ENCODE measurements at regions not wholly inside any gene's neighbourhood (a gene's known extent, or its start where the extent isn't known, plus 50 kb on each side); places are given as distances from the start of the nearest gene placed in this dataset.

DNA sequence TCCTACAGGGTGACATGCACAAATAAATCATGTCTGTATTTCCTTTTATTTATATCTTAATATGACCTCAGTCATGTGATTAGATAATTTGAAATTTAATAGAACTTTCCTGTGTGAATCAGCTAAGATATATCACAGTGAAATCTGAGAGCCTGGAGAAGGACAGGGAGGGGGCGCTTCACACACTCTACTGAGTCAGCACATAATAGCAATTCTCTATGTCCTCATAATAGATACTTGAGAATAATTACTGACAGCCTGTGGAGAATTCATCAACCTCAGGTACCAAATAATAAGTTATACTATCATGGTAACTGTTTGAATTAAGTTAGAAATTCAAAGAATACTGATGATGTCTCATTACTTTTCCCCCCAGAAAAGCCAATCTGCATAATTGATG lies 98.0 kb upstream of the SLC10A2 start:
- no peak for DNase-seq (ENCODE audit: low read depth)
- TF ChIP-seq, protein P1, sequence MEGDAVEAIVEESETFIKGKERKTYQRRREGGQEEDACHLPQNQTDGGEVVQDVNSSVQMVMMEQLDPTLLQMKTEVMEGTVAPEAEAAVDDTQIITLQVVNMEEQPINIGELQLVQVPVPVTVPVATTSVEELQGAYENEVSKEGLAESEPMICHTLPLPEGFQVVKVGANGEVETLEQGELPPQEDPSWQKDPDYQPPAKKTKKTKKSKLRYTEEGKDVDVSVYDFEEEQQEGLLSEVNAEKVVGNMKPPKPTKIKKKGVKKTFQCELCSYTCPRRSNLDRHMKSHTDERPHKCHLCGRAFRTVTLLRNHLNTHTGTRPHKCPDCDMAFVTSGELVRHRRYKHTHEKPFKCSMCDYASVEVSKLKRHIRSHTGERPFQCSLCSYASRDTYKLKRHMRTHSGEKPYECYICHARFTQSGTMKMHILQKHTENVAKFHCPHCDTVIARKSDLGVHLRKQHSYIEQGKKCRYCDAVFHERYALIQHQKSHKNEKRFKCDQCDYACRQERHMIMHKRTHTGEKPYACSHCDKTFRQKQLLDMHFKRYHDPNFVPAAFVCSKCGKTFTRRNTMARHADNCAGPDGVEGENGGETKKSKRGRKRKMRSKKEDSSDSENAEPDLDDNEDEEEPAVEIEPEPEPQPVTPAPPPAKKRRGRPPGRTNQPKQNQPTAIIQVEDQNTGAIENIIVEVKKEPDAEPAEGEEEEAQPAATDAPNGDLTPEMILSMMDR (conservative IDR thresholded peaks at IDR 0.05; ENCODE audit: control insufficient read depth, insufficient read depth, low read depth, low read length) = no peak
- H3K4me3 ChIP-seq (ENCODE audit: control insufficient read depth, low read depth, low read length) = no peak overlapping the region

DNA sequence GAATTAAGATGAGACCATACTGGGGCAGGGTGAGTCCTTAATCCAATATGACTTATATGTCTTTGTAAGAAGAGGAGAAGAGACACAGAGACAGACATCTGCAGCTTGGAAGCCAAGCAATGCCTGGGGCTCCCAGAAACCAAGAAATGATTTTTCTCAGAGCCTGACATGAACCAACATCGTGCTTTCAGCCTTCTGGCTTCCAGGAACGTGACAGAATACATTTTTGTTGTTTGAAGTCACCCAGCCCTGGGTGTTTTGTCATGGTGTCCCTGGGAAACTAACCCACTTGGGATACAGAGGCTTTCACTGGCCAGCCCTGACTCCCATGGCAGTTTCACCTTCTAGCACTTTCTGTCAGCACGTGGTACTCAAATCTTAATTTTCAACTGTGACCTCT lies 95.3 kb upstream of the SLC10A2 start:
- no peak for DNase-seq (ENCODE audit: low read depth)
- TF ChIP-seq, protein P1 (conservative IDR thresholded peaks at IDR 0.05; ENCODE audit: control insufficient read depth, insufficient read depth, low read depth, low read length) = no peak
- H3K4me3 ChIP-seq (ENCODE audit: control insufficient read depth, low read depth, low read length) = no peak overlapping the region

DNA sequence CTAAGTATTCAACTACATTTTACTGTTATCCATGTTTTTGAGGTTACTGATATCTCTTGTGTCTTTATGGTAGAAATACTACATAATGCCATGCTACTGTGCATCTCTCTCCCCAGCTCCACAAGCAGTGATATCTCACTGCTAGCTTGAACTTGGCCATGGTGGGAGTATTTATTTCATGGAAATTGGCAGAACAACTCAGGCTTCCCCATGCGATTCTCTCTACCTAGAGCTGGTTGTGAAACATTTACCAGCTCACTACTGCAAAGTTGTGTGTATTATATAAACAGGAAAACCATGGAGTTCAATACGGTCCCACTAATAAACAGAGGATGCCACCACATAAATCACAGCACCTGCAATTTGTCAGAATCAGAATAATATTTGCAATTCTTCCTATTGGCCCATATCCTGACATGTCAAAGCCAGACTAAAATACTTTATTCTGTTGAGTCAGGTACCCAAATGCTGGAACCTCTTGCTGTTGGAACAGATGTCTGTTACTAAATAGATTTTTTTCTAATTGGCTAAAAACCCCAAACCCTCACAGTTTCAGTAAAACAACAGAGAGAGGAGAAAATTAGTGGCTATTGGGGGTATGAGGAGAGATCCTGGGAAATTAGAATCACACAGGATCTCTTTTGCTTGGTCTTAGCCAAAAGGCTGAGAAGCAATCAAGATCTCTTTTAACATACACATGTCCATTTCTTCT lies 91.4 kb upstream of the SLC10A2 start:
- H3K4me3 ChIP-seq (ENCODE audit: control insufficient read depth, low read depth, low read length) = no peak overlapping the region
- DNase-seq (ENCODE audit: low read depth) = no peak
- TF ChIP-seq, protein P1 (conservative IDR thresholded peaks at IDR 0.05; ENCODE audit: control insufficient read depth, insufficient read depth, low read depth, low read length) = no peak

DNA sequence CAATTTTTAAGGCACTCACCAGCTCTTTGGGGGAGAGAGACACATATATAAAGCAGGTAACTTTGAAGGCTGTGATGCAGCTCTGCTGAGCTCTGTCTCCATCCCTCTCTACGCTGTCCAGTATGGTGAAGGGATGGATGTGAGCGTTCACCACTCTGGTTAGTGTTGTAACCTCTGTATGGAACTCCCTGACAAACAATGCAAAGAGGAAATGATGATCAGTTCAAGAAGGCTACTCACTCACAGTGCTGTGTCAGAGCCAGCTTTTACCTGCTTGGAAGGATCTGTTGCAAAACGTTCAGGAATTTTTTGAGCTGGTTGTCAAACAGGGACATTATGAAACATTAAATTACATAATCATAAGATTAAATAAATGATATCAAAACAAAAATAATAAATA lies 90.8 kb upstream of the SLC10A2 start:
- TF ChIP-seq, protein P1 (conservative IDR thresholded peaks at IDR 0.05; ENCODE audit: control insufficient read depth, insufficient read depth, low read depth, low read length) = no peak
- no peak overlapping the region for H3K4me3 ChIP-seq (ENCODE audit: control insufficient read depth, low read depth, low read length)
- DNase-seq (ENCODE audit: low read depth) = no peak

DNA sequence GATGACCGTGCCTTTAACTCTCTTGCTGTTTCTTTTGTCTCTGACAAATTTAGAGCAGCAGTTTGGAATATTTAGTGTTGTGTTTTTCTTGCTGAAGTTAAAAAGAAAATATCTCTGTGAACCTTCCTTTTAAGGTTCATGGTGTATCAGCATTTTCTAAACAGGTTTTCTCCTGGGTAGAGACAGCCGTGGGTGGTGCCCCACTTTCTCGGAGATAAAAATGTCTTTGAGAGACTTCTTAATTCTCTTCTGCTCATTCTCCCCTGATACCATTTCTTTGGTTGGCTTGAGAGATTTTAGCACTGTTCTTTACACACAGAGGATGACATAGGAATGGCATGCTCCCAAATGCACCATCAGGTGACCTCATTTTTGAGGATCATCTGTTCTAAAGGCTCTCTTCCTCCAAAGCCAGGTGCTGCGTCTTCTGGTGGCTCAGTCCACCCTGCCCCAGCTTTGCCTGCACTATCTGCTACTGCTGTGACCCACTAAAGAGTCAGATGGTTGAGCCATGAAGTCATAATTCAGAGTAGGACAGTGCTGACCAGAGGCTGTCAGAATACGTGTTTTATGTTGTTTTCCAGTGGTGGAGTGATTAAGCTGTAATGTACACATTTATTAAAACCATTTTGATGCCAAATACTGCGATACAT lies 90.3 kb upstream of the SLC10A2 start:
- TF ChIP-seq, protein P1 (conservative IDR thresholded peaks at IDR 0.05; ENCODE audit: control insufficient read depth, insufficient read depth, low read depth, low read length) = no peak
- no peak for DNase-seq (ENCODE audit: low read depth)
- no peak overlapping the region for H3K4me3 ChIP-seq (ENCODE audit: control insufficient read depth, low read depth, low read length)

DNA sequence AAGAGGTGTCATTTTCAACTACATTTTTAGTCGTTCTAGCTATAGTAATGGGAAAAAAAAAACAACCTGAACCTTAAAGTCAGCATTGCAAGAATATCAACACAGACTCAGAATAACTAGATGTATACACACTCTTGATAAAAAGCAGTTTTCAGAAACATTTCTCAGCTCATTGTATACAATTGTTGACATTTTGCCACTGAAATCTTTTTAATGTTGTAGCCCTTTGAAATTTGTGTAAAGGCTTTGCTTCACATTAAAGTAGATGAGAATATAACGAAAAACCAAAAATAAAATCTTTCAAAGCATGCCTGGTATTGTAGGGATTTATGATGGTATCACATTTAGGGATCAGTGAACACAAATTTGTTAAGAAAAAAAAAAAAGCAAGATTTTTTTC lies 87.2 kb upstream of the SLC10A2 start:
- TF ChIP-seq, protein P1 (conservative IDR thresholded peaks at IDR 0.05; ENCODE audit: control insufficient read depth, insufficient read depth, low read depth, low read length) = no peak
- H3K4me3 ChIP-seq (ENCODE audit: control insufficient read depth, low read depth, low read length) = no peak overlapping the region
- DNase-seq (ENCODE audit: low read depth) = no peak
